ENCODE measurements at regions not wholly inside any gene's neighbourhood (a gene's known extent, or its start where the extent isn't known, plus 50 kb on each side); places are given as distances from the start of the nearest gene placed in this dataset.
A peak's percentile ranks its signal among the peaks of the same experiment; 100 is the strongest.

DNA sequence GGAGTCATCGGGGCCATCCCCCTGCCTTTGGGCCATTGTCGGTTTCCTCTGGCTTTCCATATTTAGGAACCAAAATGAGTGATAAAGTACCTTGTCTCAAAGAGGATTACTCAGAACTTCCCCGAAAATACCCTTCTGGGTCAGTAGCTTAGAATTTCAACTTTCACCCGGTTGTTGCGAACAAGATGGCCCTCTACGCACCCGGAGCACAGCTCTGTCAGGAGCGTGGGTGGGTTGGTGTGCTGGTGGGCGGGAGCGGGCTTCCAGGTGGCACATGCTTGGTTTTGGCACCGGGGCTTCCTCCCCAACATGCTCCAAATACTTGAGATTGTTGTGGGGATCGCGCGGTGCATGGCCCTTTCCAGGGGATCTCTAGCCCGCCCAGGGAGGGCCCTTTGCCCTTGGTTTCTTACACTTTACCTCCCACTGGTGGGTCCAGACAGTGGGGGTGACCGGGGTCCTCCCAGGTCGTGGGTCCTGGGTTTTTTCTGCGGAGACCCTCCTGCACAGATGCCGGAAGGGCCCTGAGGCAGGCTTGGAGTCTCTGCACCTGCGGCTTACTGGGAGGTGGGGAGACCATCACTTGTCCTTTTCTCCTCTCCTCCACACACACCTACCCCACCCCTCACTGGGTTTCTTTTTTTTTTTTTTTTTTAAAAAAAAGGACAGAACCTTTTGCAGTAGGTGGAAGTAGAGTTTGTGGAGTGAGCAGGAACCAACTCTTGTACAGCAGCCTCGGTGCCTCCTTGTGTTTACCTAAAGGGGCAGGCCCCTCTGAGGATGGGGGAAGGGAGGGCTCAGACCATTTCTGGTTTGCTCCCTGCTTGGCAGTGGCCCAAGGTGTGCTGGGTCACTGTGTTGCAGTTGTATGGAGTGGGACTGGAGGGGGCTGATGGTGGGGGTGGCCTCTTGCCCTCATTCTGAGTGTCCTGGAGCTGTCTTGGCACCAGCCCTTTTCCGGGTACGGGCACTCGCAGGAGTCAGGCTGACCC is 142.1 kb downstream of the SEC14L1 start:
- Histone ChIP-seq H3K9me3 (replicated peaks; ENCODE audit: control insufficient read depth, insufficient read depth, low read depth, low read length) (no peaks in the 10 kb centered on the region), H3K4me2 (ENCODE audit: insufficient read depth, low read length) (no peak overlapping the region), H3K27me3 (ENCODE audit: control insufficient read depth in 2 of 2, insufficient read depth in 2 of 2, low read length in 2 of 2) (peaks cover 0 to 2% of the 10 kb centered on the region in 2 experiments; a peak in 1 of 5 replicates), H3K4me1 (replicated peaks in 1 of 2; ENCODE audit: control insufficient read depth in 2 of 2, insufficient read depth in 2 of 2, low read length in 2 of 2) (peaks cover 39 to 58% of the 10 kb centered on the region in 2 experiments), H3K79me2 (ENCODE audit: control insufficient read depth, insufficient read depth, low read length) (no peaks in the 10 kb centered on the region), H4K20me1 (replicated peaks; ENCODE audit: control insufficient read depth, insufficient read depth, low read length) (0 out of 2 replicates have a peak, but pooled peaks cover 3% of the 10 kb centered on the region), H3K9me1 (ENCODE audit: control insufficient read depth, insufficient read depth, low read length) (no peaks in the 10 kb centered on the region), H3K27ac (ENCODE audit: extremely low read depth, low read depth, low read length) (no peak overlapping the region), H3K9ac (ENCODE audit: insufficient read depth in 1 of 2, low read depth in 2 of 2, low read length in 2 of 2) (no peak overlapping the region; a peak in 1 of 4 replicates), H3K36me3 (ENCODE audit: control insufficient read depth, insufficient read depth, low read length) (no peaks in the 10 kb centered on the region), H3K4me3 (no peak overlapping the region), H2AFZ (ENCODE audit: low read depth, low read length) (no peak overlapping the region)
- 58% methylated on average over 17 of the region's 24 CpGs for WGBS (ENCODE audit: insufficient coverage, low coverage, missing lambda C conversion rate)
- BruUV-seq (replicated peaks), result no TSS peak
- ChIA-PET POLR2A (no interaction called here), CTCF (ENCODE audit: low intra/inter-chr PET ratio) (no interaction called here)
- peak in 1 of 4 experiments; percentile 23 for DNase-seq (ENCODE audit: extremely low read depth in 1 of 4, low spot score in 3 of 4)
- FAIRE-seq, result no peak
- in situ Hi-C loops (cut with MboI) (no loop called here), intact Hi-C loops (cut with micrococcal nuclease) (no loop called here)
- TF ChIP-seq NR2C2 (CRISPR knock-in tag; IDR thresholded peaks at IDR 0.05) (no peak), NR2C2 (tag; IDR thresholded peaks at IDR 0.05) (peak; percentile 42; the same call in 1 of the 2 replicates), NFIC (IDR thresholded peaks at IDR 0.05) (peak; percentile 66), ZNF561 (CRISPR knock-in tag; conservative IDR thresholded peaks at IDR 0.05) (no peak)
- TF ChIP-seq, protein P1, sequence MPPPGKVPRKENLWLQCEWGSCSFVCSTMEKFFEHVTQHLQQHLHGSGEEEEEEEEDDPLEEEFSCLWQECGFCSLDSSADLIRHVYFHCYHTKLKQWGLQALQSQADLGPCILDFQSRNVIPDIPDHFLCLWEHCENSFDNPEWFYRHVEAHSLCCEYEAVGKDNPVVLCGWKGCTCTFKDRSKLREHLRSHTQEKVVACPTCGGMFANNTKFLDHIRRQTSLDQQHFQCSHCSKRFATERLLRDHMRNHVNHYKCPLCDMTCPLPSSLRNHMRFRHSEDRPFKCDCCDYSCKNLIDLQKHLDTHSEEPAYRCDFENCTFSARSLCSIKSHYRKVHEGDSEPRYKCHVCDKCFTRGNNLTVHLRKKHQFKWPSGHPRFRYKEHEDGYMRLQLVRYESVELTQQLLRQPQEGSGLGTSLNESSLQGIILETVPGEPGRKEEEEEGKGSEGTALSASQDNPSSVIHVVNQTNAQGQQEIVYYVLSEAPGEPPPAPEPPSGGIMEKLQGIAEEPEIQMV (tag; conservative IDR thresholded peaks at IDR 0.05; ENCODE audit: low read depth), result no peak
- ATAC-seq, result no peak
